Common myeloid progenitor, CD34-positive (primary cell): ENCODE measurements at regions not wholly inside any gene's neighbourhood (a gene's known extent, or its start where the extent isn't known, plus 50 kb on each side); places are given as distances from the start of the nearest gene placed in this dataset.
A peak's percentile ranks its signal among the peaks of the same experiment; 100 is the strongest.

Experiments used
- CTCF ChIA-PET: fragments of 350-600 bp; sonication (Branson Sonifier 250); formaldehyde crosslinking; loops from one replicate; lab custom pipeline; 2021; ENCODE audit warnings: antibody characterized with exemption; lab: Charles Lee
- POLR2A ChIA-PET: fragments of 350-600 bp; sonication (Branson Sonifier 250); formaldehyde crosslinking; loops from one replicate; lab custom pipeline; 2021; ENCODE audit warnings: antibody characterized with exemption; lab: Charles Lee
- DNase-seq, 3 donors: peaks; one replicate each; pipeline versions ENCODE4 v3.0.0 to v3.0.0-alpha.2; 2013
- H3K27ac ChIP-seq, 2 experiments: 1 replicate in 1 of 2; 2 replicates in 1 of 2; pipeline ENCODE4 v1.7.0; 2013; ENCODE audit warnings: inconsistent platforms in 2 of 2, low read length in 2 of 2, mild to moderate bottlenecking in 2 of 2, low read depth in 1 of 2, moderate library complexity in 1 of 2; ENCODE audit not compliant: severe bottlenecking in 2 of 2, insufficient read depth in 1 of 2, poor library complexity in 1 of 2
- H3K27me3 ChIP-seq, 5 experiments: replicated peaks in 2 of 5; 1 replicate in 3 of 5; 2 replicates in 2 of 5; pipeline versions ENCODE4 v1.6.1 to v1.7.0; 2013; ENCODE audit warnings: low read length in 4 of 5, mild to moderate bottlenecking in 2 of 5, moderate library complexity in 2 of 5, inconsistent platforms in 1 of 5; ENCODE audit not compliant: insufficient read depth in 5 of 5, control insufficient read depth in 4 of 5
- H3K36me3 ChIP-seq, 4 experiments: 1 replicate in 2 of 4; 2 replicates in 2 of 4; pipeline versions ENCODE4 v1.6.1 to v1.7.0; 2013; ENCODE audit warnings: low read length in 3 of 4, control low read depth in 1 of 4, mild to moderate bottlenecking in 1 of 4; ENCODE audit not compliant: control insufficient read depth in 4 of 4, insufficient read depth in 4 of 4
- H3K4me1 ChIP-seq, 4 experiments: 1 replicate in 3 of 4; 2 replicates in 1 of 4; pipeline versions ENCODE4 v1.6.1 to v1.7.1; 2013; ENCODE audit warnings: low read length in 3 of 4, mild to moderate bottlenecking in 3 of 4, control low read depth in 1 of 4, inconsistent platforms in 1 of 4, moderate library complexity in 1 of 4; ENCODE audit not compliant: control insufficient read depth in 4 of 4, insufficient read depth in 4 of 4; ENCODE audit errors: control extremely low read depth in 1 of 4
- H3K4me3 ChIP-seq, 7 experiments: 1 replicate in 4 of 7; 2 replicates in 3 of 7; pipeline versions ENCODE4 v1.5.1 to v1.7.0; 2013; ENCODE audit warnings: mild to moderate bottlenecking in 7 of 7, low read length in 6 of 7, moderate library complexity in 6 of 7, inconsistent platforms in 2 of 7, low read depth in 2 of 7, control low read depth in 1 of 7; ENCODE audit not compliant: insufficient read depth in 4 of 7, control insufficient read depth in 1 of 7; ENCODE audit errors: extremely low read depth in 1 of 7
- H3K9me3 ChIP-seq, 5 experiments: 1 replicate in 4 of 5; 2 replicates in 1 of 5; pipeline versions ENCODE4 v1.6.1 to v1.7.1; 2013; ENCODE audit warnings: low read length in 4 of 5, mild to moderate bottlenecking in 2 of 5, inconsistent platforms in 1 of 5, low read depth in 1 of 5, moderate library complexity in 1 of 5; ENCODE audit not compliant: control insufficient read depth in 4 of 5, insufficient read depth in 2 of 5; ENCODE audit errors: control extremely low read depth in 1 of 5
- WGBS: methylation state at CpG from one replicate; pipeline ENCODE4 v1.1.5; 2013; ENCODE audit not compliant: insufficient coverage; 5-methylcytosine and 5-hydroxymethylcytosine counted together

- WGBS, result 100% methylated on average over 1 of the region's 6 CpGs
Measured at GRCh38 chr12:85445060-85445938, 165.3 kb downstream of the ALX1 start.

DNA sequence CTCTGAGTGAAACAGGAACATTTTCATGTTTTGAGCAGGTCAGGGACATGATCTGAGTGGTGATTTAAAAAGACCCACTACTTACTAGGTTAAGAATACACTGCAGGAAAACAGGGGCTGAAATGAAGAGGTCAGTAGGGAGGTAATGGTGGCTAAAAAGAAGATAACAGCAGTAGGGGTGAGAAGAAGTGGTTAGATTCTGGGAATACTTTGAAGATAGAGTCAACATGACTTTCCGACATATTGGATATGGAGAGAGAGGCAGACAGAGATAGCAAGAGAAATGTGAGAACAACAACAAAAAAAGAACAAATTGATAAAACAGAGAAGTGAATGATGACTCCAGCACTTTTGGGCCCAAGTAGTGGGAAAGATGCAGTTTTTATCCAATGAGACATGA is 168.0 kb downstream of the ALX1 start:
- Histone ChIP-seq H3K36me3 (no peaks in the 10 kb centered on the region), H3K4me1 (no peaks in the 10 kb centered on the region), H3K27me3 (peaks cover 0 to 2% (median 0%) of the 10 kb centered on the region in 5 experiments), H3K9me3 (no peaks in the 10 kb centered on the region), H3K4me3 (no peak overlapping the region), H3K27ac (no peak overlapping the region)
- 100% methylated on average over 1 of the region's 1 CpG for WGBS
- DNase-seq, result no peak
- CTCF ChIA-PET, result interaction anchor here (0.5 to 1.9 kb wide), 9 partner anchors 12 to 573 kb away, joined by 3 to 6 read pairs (median 4); no protein-coding TSS in a partner anchor
- POLR2A ChIA-PET, result no interaction called here

More at GRCh38 chr12:85445060-85445938, 165.3 kb downstream of the ALX1 start:
- Histone ChIP-seq H3K27ac (no peak overlapping the region), H3K9me3 (no peaks in the 10 kb centered on the region), H3K4me1 (no peaks in the 10 kb centered on the region), H3K27me3 (peaks cover 0 to 2% (median 0%) of the 10 kb centered on the region in 5 experiments), H3K4me3 (no peak overlapping the region), H3K36me3 (no peaks in the 10 kb centered on the region)
- ChIA-PET POLR2A (no interaction called here), CTCF (interaction anchor here (1.0 to 2.4 kb wide), 4 partner anchors 15 to 368 kb away, joined by 3 to 11 read pairs (median 6); no protein-coding TSS in a partner anchor)
- no peak for DNase-seq

DNA sequence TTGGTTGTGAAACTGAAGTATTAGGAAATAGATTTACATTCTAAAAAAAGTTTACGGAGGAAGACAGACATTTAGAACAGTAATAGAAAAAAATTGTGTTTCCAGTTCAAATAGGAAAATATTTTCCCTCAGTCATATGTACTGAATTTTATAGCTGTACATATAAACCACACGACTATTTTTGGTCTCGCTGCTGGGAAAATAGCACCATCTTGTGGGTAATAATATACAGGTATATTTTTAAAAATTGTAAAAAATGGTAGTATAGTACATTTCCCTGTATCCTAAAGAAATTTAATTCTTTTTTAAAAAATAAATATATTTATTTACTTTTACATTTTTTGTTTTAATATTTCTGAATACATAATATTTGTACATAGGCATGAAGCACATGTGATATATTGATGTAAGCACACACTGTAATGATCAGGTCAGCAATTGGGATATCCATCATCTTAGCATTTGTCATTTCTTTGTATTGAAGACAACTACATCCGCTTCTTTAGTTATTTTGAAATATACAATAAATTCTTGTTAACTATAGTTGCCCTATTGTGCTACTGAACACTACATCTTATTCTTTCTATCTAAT is 168.6 kb downstream of the ALX1 start:
- ChIA-PET CTCF (interaction anchor here (0.8 to 1.9 kb wide), 12 partner anchors 13 to 574 kb away, joined by 3 to 6 read pairs (median 4); no protein-coding TSS in a partner anchor), POLR2A (no interaction called here)
- no CpG with 5 or more reads among the region's 4 CpGs for WGBS
- H3K9me3 ChIP-seq, result no peaks in the 10 kb centered on the region
- H3K27ac ChIP-seq, result no peak overlapping the region
- H3K4me1 ChIP-seq, result no peaks in the 10 kb centered on the region
- peaks cover 0 to 2% (median 0%) of the 10 kb centered on the region in 5 experiments for H3K27me3 ChIP-seq
- H3K36me3 ChIP-seq, result no peaks in the 10 kb centered on the region
- DNase-seq, result peak; percentile 14 to 40 (median 37)
- H3K4me3 ChIP-seq, result no peak overlapping the region

DNA sequence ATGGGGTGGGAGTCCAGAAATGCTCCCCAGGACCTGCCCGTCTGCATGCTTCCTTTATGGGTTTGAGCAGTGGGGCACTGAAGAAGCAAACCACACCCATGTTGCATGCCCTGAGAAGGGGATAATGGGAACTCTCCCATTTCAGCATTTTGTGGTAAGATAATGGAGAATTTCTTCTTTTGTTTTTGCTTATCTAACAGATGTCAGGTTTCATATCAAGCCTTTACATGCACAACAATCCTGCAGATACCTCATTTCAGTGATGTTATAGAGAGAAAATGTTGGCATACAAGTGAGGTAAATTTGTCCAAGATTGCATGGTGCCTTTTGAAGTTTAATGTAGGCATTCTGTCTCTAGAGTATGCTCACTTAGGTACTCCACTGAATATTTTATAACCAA is 177.0 kb downstream of the ALX1 start:
- no peak overlapping the region for H3K4me3 ChIP-seq
- ChIA-PET CTCF (no interaction called here), POLR2A (no interaction called here)
- H3K27me3 ChIP-seq, result no peaks in the 10 kb centered on the region
- peaks cover 0 to 3% (median 0%) of the 10 kb centered on the region in 5 experiments for H3K9me3 ChIP-seq
- DNase-seq, result peak; percentile 31 to 61 (median 38)
- no peak overlapping the region for H3K27ac ChIP-seq
- no peaks in the 10 kb centered on the region for H3K36me3 ChIP-seq
- no peaks in the 10 kb centered on the region for H3K4me1 ChIP-seq
- 100% methylated on average over 1 of the region's 1 CpG for whole genome bisulfite sequencing

- Histone ChIP-seq H3K4me3 (no peak overlapping the region), H3K4me1 (peaks cover 4 to 25% (median 15%) of the 10 kb centered on the region in 4 experiments), H3K27me3 (no peaks in the 10 kb centered on the region), H3K9me3 (peaks cover 0 to 3% (median 0%) of the 10 kb centered on the region in 5 experiments), H3K36me3 (no peaks in the 10 kb centered on the region), H3K27ac (no peak overlapping the region)
- DNase-seq, result no peak
- ChIA-PET POLR2A (interaction anchor here (0.7 kb wide), 1 partner anchor 70 kb away, joined by 4 read pairs; no protein-coding TSS in a partner anchor), CTCF (interaction anchor here (1.3 kb wide), 1 partner anchor 113 kb away, joined by 3 read pairs; no protein-coding TSS in a partner anchor)
- 97% methylated on average over 4 of the region's 4 CpGs for WGBS
Measured at GRCh38 chr12:85461127-85461526, 181.1 kb downstream of the ALX1 start.

DNA sequence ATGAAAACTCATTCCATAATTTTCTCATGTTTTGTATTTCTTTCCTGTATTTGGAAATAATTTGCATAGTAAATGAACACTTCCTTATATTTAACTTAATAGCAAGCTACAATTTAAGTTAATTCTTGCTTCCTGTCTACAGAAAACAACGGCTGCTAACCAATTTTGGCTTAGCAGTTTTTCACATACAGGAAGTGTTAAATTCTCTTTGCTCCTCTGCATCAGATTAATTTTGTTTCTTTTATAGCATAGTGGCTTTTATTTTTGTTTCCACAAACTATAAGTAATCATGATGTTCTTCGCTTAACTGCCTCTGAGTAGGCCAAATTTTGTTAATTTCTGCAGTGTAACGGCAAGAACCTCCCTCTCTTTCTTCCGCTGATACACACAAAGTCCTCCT is 182.9 kb downstream of the ALX1 start:
- Histone ChIP-seq H3K27me3 (no peaks in the 10 kb centered on the region), H3K36me3 (no peaks in the 10 kb centered on the region), H3K27ac (no peak overlapping the region), H3K9me3 (no peaks in the 10 kb centered on the region), H3K4me1 (peaks cover 4 to 27% (median 15%) of the 10 kb centered on the region in 4 experiments), H3K4me3 (no peak overlapping the region)
- ChIA-PET CTCF (interaction anchor here (2.2 kb wide), 1 partner anchor 404 kb away, joined by 9 read pairs; no protein-coding TSS in a partner anchor), POLR2A (no interaction called here)
- peak in 2 of 3 donors; percentile 32 to 43 for DNase-seq
- WGBS, result 100% methylated on average over 1 of the region's 4 CpGs
